HepG2 (cell line): ENCODE measurements at regions not wholly inside any gene's neighbourhood (a gene's known extent, or its start where the extent isn't known, plus 50 kb on each side); places are given as distances from the start of the nearest gene placed in this dataset.

Experiments used
- CBFB ChIP-seq: sonication (generic); formaldehyde crosslinking; IDR thresholded peaks from 2 replicates; pipeline ENCODE4 v1.4.0; 2020; ENCODE audit warnings: missing genetic modification reagents
- DNMT3B ChIP-seq: conservative IDR thresholded peaks from 2 replicates; pipeline ENCODE4 v1.6.1; 2016; ENCODE audit warnings: missing biosample characterization, control low read depth
- GZF1 ChIP-seq: sonication (generic); formaldehyde crosslinking; IDR thresholded peaks from 2 replicates; pipeline ENCODE4 v1.5.1; 2020; ENCODE audit warnings: mild to moderate bottlenecking, missing genetic modification reagents
- HES4 ChIP-seq: sonication (generic); formaldehyde crosslinking; IDR thresholded peaks from 2 replicates; pipeline ENCODE4 v1.9.0; 2021; ENCODE audit warnings: mild to moderate bottlenecking, missing genetic modification reagents, borderline replicate concordance
- MAFG ChIP-seq: sonication (generic); formaldehyde crosslinking; IDR thresholded peaks from 2 replicates; pipeline ENCODE4 v1.5.1; 2020; ENCODE audit warnings: mild to moderate bottlenecking, missing genetic modification reagents
- MED8 ChIP-seq: sonication (generic); formaldehyde crosslinking; IDR thresholded peaks from 2 replicates; pipeline ENCODE4 v1.8.1; 2023; ENCODE audit warnings: mild to moderate bottlenecking, missing genetic modification reagents; ENCODE audit not compliant: insufficient replicate concordance
- MZF1 ChIP-seq: sonication (generic); formaldehyde crosslinking; IDR thresholded peaks from 2 replicates; pipeline ENCODE4 v1.8.1; 2023; ENCODE audit warnings: mild to moderate bottlenecking, missing genetic modification reagents, borderline replicate concordance
- NFE2L1 ChIP-seq: sonication (generic); formaldehyde crosslinking; IDR thresholded peaks from 2 replicates; pipeline ENCODE4 v1.4.0; 2020; ENCODE audit warnings: missing genetic modification reagents, mild to moderate bottlenecking, borderline replicate concordance
- PCBP1 ChIP-seq: fragments of 200-400 bp; formaldehyde crosslinking; IDR thresholded peaks from 2 replicates; pipeline ENCODE4 v1.6.1; 2017; ENCODE audit warnings: mild to moderate bottlenecking, low read depth, low read length, borderline replicate concordance
- PHF5A ChIP-seq: IDR thresholded peaks from one replicate; pipeline ENCODE4 v1.6.1; 2018; ENCODE audit warnings: low read depth, missing genetic modification reagents; ENCODE audit not compliant: unreplicated experiment
- RBAK ChIP-seq: sonication (generic); formaldehyde crosslinking; IDR thresholded peaks from 2 replicates; pipeline ENCODE4 v1.5.1; 2020; ENCODE audit warnings: mild to moderate bottlenecking, missing genetic modification reagents
- SALL1 ChIP-seq: sonication (generic); formaldehyde crosslinking; IDR thresholded peaks from 2 replicates; pipeline ENCODE4 v1.8.0; 2022; ENCODE audit warnings: mild to moderate bottlenecking, missing genetic modification reagents
- SNAPC2 ChIP-seq: sonication (generic); formaldehyde crosslinking; IDR thresholded peaks from 2 replicates; pipeline ENCODE4 v1.8.1; 2022; ENCODE audit warnings: mild to moderate bottlenecking, missing genetic modification reagents
- SRF ChIP-seq: IDR thresholded peaks from 2 replicates; pipeline ENCODE4 v1.6.1; 2011; ENCODE audit warnings: mild to moderate bottlenecking, low read depth, low read length, moderate library complexity
- ZBTB20 ChIP-seq: sonication (generic); formaldehyde crosslinking; IDR thresholded peaks from 2 replicates; pipeline ENCODE4 v1.8.1; 2023; ENCODE audit warnings: missing genetic modification reagents, low read depth, mild to moderate bottlenecking, borderline replicate concordance
- ZBTB3 ChIP-seq: sonication (generic); formaldehyde crosslinking; IDR thresholded peaks from 2 replicates; pipeline ENCODE4 v1.4.0; 2020; ENCODE audit warnings: low read depth, mild to moderate bottlenecking, moderate library complexity, missing genetic modification reagents, borderline replicate concordance
- ZFP41 ChIP-seq: sonication (generic); formaldehyde crosslinking; IDR thresholded peaks from 2 replicates; pipeline ENCODE4 v1.4.0; 2020; ENCODE audit warnings: mild to moderate bottlenecking, missing genetic modification reagents, borderline replicate concordance
- ZNF367 ChIP-seq: sonication (generic); formaldehyde crosslinking; IDR thresholded peaks from 2 replicates; pipeline ENCODE4 v1.4.0; 2020; ENCODE audit warnings: missing genetic modification reagents, borderline replicate concordance
- ZNF607 ChIP-seq: sonication (generic); formaldehyde crosslinking; IDR thresholded peaks from 2 replicates; pipeline ENCODE4 v1.5.1; 2020; ENCODE audit warnings: missing genetic modification reagents, mild to moderate bottlenecking, borderline replicate concordance
- TF ChIP-seq, protein P1 (sequence below): fragments of 450-650 bp; IDR thresholded peaks from 2 replicates; pipeline ENCODE4 v1.6.1; 2017; ENCODE audit warnings: mild to moderate bottlenecking
- TF ChIP-seq, protein P2 (sequence below): sonication (generic); formaldehyde crosslinking; IDR thresholded peaks from 2 replicates; pipeline ENCODE4 v1.8.1; 2023; ENCODE audit warnings: mild to moderate bottlenecking, missing genetic modification reagents, borderline replicate concordance
- TF ChIP-seq, protein P3 (sequence below): sonication (generic); formaldehyde crosslinking; IDR thresholded peaks from 2 replicates; pipeline ENCODE4 v1.4.0; 2020; ENCODE audit warnings: mild to moderate bottlenecking, low read depth, missing genetic modification reagents
- TF ChIP-seq, protein P4 (sequence below): sonication (generic); formaldehyde crosslinking; IDR thresholded peaks from 2 replicates; pipeline ENCODE4 v1.5.1; 2020; ENCODE audit warnings: missing genetic modification reagents, mild to moderate bottlenecking, borderline replicate concordance

DNA sequence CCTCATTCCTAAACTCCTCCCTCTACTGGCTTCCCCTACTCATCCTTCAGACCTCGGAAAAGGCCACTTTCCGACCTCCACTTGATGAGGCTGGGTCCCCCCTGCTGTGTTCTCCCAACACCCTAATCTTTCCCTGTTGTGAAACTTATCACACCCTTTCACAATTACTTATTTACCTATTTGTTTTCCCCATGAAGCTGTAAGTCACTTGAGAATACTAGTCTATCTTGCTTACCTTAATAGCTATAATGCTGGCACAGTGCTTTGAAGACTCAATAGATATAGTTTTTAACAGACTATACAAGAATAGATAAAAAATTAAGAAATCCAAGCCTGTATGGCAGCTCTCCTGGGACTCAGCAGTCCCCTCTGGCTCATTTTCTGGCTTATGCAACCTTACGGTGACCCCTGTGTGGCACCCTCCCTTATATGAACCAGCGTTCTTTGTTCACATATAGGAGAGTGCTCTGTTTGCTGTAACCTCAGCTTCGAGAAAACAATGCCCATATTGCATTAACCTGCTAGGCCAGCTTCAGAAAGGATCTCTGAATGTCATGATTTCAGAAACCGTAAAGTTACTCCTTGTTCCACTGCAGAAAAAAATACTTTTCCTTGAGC is 220.4 kb upstream of the PKDCC start (continued):
- TF ChIP-seq, protein P1, sequence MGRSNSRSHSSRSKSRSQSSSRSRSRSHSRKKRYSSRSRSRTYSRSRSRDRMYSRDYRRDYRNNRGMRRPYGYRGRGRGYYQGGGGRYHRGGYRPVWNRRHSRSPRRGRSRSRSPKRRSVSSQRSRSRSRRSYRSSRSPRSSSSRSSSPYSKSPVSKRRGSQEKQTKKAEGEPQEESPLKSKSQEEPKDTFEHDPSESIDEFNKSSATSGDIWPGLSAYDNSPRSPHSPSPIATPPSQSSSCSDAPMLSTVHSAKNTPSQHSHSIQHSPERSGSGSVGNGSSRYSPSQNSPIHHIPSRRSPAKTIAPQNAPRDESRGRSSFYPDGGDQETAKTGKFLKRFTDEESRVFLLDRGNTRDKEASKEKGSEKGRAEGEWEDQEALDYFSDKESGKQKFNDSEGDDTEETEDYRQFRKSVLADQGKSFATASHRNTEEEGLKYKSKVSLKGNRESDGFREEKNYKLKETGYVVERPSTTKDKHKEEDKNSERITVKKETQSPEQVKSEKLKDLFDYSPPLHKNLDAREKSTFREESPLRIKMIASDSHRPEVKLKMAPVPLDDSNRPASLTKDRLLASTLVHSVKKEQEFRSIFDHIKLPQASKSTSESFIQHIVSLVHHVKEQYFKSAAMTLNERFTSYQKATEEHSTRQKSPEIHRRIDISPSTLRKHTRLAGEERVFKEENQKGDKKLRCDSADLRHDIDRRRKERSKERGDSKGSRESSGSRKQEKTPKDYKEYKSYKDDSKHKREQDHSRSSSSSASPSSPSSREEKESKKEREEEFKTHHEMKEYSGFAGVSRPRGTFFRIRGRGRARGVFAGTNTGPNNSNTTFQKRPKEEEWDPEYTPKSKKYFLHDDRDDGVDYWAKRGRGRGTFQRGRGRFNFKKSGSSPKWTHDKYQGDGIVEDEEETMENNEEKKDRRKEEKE: no peak
- no peak for TF ChIP-seq HES4 (CRISPR knock-in tag)
- TF ChIP-seq PCBP1: no peak
- TF ChIP-seq MZF1 (CRISPR knock-in tag): no peak
- TF ChIP-seq SRF: peak; percentile 35; the same call in 1 of the 2 replicates
- TF ChIP-seq MED8: no peak
- TF ChIP-seq RBAK (CRISPR knock-in tag): no peak
- peak; percentile 9 for TF ChIP-seq PHF5A
- peak; percentile 59; the same call in 1 of the 2 replicates for TF ChIP-seq ZBTB20 (CRISPR knock-in tag)
- no peak for TF ChIP-seq DNMT3B (CRISPR knock-in tag)
- TF ChIP-seq CBFB (CRISPR knock-in tag): no peak
- TF ChIP-seq, protein P2, sequence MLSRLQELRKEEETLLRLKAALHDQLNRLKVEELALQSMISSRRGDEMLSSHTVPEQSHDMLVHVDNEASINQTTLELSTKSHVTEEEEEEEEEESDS: no peak
- TF ChIP-seq ZNF607 (CRISPR knock-in tag): no peak
- no peak for TF ChIP-seq GZF1
- no peak for TF ChIP-seq SNAPC2 (CRISPR knock-in tag)
- TF ChIP-seq MAFG (CRISPR knock-in tag): no peak
- TF ChIP-seq, protein P3, sequence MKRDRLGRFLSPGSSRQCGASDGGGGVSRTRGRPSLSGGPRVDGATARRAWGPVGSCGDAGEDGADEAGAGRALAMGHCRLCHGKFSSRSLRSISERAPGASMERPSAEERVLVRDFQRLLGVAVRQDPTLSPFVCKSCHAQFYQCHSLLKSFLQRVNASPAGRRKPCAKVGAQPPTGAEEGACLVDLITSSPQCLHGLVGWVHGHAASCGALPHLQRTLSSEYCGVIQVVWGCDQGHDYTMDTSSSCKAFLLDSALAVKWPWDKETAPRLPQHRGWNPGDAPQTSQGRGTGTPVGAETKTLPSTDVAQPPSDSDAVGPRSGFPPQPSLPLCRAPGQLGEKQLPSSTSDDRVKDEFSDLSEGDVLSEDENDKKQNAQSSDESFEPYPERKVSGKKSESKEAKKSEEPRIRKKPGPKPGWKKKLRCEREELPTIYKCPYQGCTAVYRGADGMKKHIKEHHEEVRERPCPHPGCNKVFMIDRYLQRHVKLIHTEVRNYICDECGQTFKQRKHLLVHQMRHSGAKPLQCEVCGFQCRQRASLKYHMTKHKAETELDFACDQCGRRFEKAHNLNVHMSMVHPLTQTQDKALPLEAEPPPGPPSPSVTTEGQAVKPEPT (CRISPR knock-in tag): no peak
- TF ChIP-seq, protein P4, sequence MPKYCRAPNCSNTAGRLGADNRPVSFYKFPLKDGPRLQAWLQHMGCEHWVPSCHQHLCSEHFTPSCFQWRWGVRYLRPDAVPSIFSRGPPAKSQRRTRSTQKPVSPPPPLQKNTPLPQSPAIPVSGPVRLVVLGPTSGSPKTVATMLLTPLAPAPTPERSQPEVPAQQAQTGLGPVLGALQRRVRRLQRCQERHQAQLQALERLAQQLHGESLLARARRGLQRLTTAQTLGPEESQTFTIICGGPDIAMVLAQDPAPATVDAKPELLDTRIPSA (CRISPR knock-in tag): no peak
- no peak for TF ChIP-seq ZNF367 (CRISPR knock-in tag)
- TF ChIP-seq ZFP41 (CRISPR knock-in tag): no peak
- TF ChIP-seq NFE2L1: no peak
- peak; percentile 43 for TF ChIP-seq SALL1
- no peak; the same call in 1 of the 2 replicates for TF ChIP-seq ZBTB3 (CRISPR knock-in tag)
